K562 (cell line): ENCODE measurements at regions not wholly inside any gene's neighbourhood (a gene's known extent, or its start where the extent isn't known, plus 50 kb on each side); places are given as distances from the start of the nearest gene placed in this dataset.

Source experiments
- CREB3 ChIP-seq: fragments of 450-650 bp; conservative IDR thresholded peaks from 2 replicates; pipeline ENCODE4 v1.6.1; 2016; ENCODE audit warnings: missing genetic modification characterization, low read depth, mild to moderate bottlenecking, missing compliant biosample characterization, moderate library complexity
- ELK1 ChIP-seq: sonication (generic); formaldehyde crosslinking; IDR thresholded peaks from 2 replicates; pipeline ENCODE4 v1.8.1; 2022; ENCODE audit warnings: missing genetic modification reagents
- PREB ChIP-seq: sonication (generic); formaldehyde crosslinking; IDR thresholded peaks from 2 replicates; pipeline ENCODE4 v1.8.1; 2023; ENCODE audit warnings: mild to moderate bottlenecking, missing genetic modification reagents
- TCF3 ChIP-seq: sonication (generic); formaldehyde crosslinking; IDR thresholded peaks from 2 replicates; pipeline ENCODE4 v1.4.0; 2020; ENCODE audit warnings: mild to moderate bottlenecking, missing genetic modification reagents
- ZBTB9 ChIP-seq: fragments of 450-650 bp; formaldehyde crosslinking; IDR thresholded peaks from 2 replicates; pipeline ENCODE4 v1.4.0; 2020; ENCODE audit warnings: mild to moderate bottlenecking, moderate library complexity
- ZFP91 ChIP-seq: sonication (generic); formaldehyde crosslinking; IDR thresholded peaks from 2 replicates; pipeline ENCODE4 v1.8.0; 2022; ENCODE audit warnings: mild to moderate bottlenecking, missing genetic modification reagents

- TF ChIP-seq ZBTB9 = no peak
- no peak for TF ChIP-seq PREB
- TF ChIP-seq CREB3 (tag) = no peak
- no peak for TF ChIP-seq ZFP91 (CRISPR knock-in tag)
- TF ChIP-seq TCF3 (CRISPR knock-in tag) = no peak
- TF ChIP-seq ELK1 (CRISPR knock-in tag) = no peak
- TF ChIP-seq, all 486 proteins: peak for 8
These were observed 89.5 kb downstream of the OR13H1 start (continued) for GRCh38 chrX:131633285-131633917.
